H1 (cell line): ENCODE measurements at regions not wholly inside any gene's neighbourhood (a gene's known extent, or its start where the extent isn't known, plus 50 kb on each side); places are given as distances from the start of the nearest gene placed in this dataset. TPM values are rescaled to one million over a fixed set of nuclear protein-coding genes. Genes with fewer than 3 reads are reported as not detected.

Experiments
- microRNA counts: library from miRNA; unstranded; fragments of <30 nt; microRNA quantifications from one replicate; lab custom pipeline; 2015
- microRNA-seq, 2 experiments: library from miRNA; unstranded; fragments of <30 nt; microRNA quantifications; one replicate each; pipeline versions ENCODE4 to v1.2.0, GENCODE V29; 2016 to 2020; ENCODE audit warnings: borderline microRNAs expressed in 2 of 2, borderline number of aligned reads in 2 of 2, borderline replicate concordance in 1 of 2
- small RNA-seq: library from polyadenylated mRNA; stranded (forward); fragments of <200 nt; extraction: miRNeasy Mini kit (QIAGEN cat#:217004); gene quantifications from one replicate; pipeline ENCODE3, GENCODE V24; 2013; ENCODE audit not compliant: insufficient read depth

MicroRNAs in the stretch of these regions (microRNA counts, 767-probe panel; counts per million panel counts)
- microRNA hsa-miR-516b-5p (lab: Ali Mortazavi, UCI) (879 counts per million, percentile 95 among the panel's probes with 10 or more counts), microRNA hsa-miR-517a-3p (lab: Ali Mortazavi, UCI) (879 counts per million, percentile 95 among the panel's probes with 10 or more counts), microRNA hsa-miR-517b-3p (lab: Ali Mortazavi, UCI) (879 counts per million, percentile 95 among the panel's probes with 10 or more counts), microRNA hsa-miR-518b (lab: Ali Mortazavi, UCI) (879 counts per million, percentile 95 among the panel's probes with 10 or more counts), microRNA hsa-miR-518c-3p (lab: Ali Mortazavi, UCI) (879 counts per million, percentile 95 among the panel's probes with 10 or more counts), microRNA hsa-miR-518e-3p (lab: Ali Mortazavi, UCI) (879 counts per million, percentile 95 among the panel's probes with 10 or more counts), microRNA hsa-miR-518f-3p (lab: Ali Mortazavi, UCI) (879 counts per million, percentile 95 among the panel's probes with 10 or more counts), microRNA hsa-miR-519d (lab: Ali Mortazavi, UCI) (879 counts per million, percentile 95 among the panel's probes with 10 or more counts), microRNA hsa-miR-520b (lab: Ali Mortazavi, UCI) (879 counts per million, percentile 95 among the panel's probes with 10 or more counts), microRNA hsa-miR-520c-3p (lab: Ali Mortazavi, UCI) (879 counts per million, percentile 95 among the panel's probes with 10 or more counts), microRNA hsa-miR-520d-3p (lab: Ali Mortazavi, UCI) (879 counts per million, percentile 95 among the panel's probes with 10 or more counts), microRNA hsa-miR-520d-5p+hsa-miR-518a-5p+hsa-miR-527 (lab: Ali Mortazavi, UCI) (879 counts per million, percentile 95 among the panel's probes with 10 or more counts), microRNA hsa-miR-520g (lab: Ali Mortazavi, UCI) (879 counts per million, percentile 95 among the panel's probes with 10 or more counts), microRNA hsa-miR-521 (lab: Ali Mortazavi, UCI) (879 counts per million, percentile 95 among the panel's probes with 10 or more counts), microRNA hsa-miR-523-3p (lab: Ali Mortazavi, UCI) (879 counts per million, percentile 95 among the panel's probes with 10 or more counts), microRNA hsa-miR-524-3p (lab: Ali Mortazavi, UCI) (879 counts per million, percentile 95 among the panel's probes with 10 or more counts), microRNA hsa-miR-524-5p (lab: Ali Mortazavi, UCI) (879 counts per million, percentile 95 among the panel's probes with 10 or more counts), microRNA hsa-miR-525-3p (lab: Ali Mortazavi, UCI) (879 counts per million, percentile 95 among the panel's probes with 10 or more counts), microRNA hsa-miR-525-5p (lab: Ali Mortazavi, UCI) (879 counts per million, percentile 95 among the panel's probes with 10 or more counts), microRNA hsa-miR-526a+hsa-miR-520c-5p+hsa-miR-518d-5p (lab: Ali Mortazavi, UCI) (879 counts per million, percentile 95 among the panel's probes with 10 or more counts)

Small RNA genes in the stretch of these regions (microRNA-seq; reads per million reads assigned to microRNA genes)
- 6.0 to 20.7 reads per million in 2 experiments for gene MIR516B2
- 0 to 0.41 reads per million in 2 experiments for gene MIR517A
- gene MIR517B = 0 to 0.23 reads per million in 2 experiments
- gene MIR518B = 473 to 530 reads per million in 2 experiments
- gene MIR518C = 111 to 223 reads per million in 2 experiments
- 43.0 to 60.9 reads per million in 2 experiments for gene MIR518E
- 237 to 301 reads per million in 2 experiments for gene MIR518F
- 112 to 123 reads per million in 2 experiments for gene MIR519D
- 0 to 0.20 reads per million in 2 experiments for gene MIR520B
- 0 reads per million in 2 experiments for gene MIR520C
- 104 to 168 reads per million in 2 experiments for gene MIR520D
- 191 to 216 reads per million in 2 experiments for gene MIR520G
- gene MIR521-2 = 0 reads per million in 2 experiments
- 90.1 to 99.1 reads per million in 2 experiments for gene MIR523
- 14.0 to 28.0 reads per million in 2 experiments for gene MIR524
- 63.0 to 94.6 reads per million in 2 experiments for gene MIR525
- gene MIR526A1 = 39.5 to 75.3 reads per million in 2 experiments
- 0 to 0.41 reads per million in 2 experiments for gene MIR526A2

Small RNA genes in the stretch of these regions (small RNA-seq; reads per million reads assigned to genes)
- gene MIR516B2 (207 reads per million, percentile 98 among the genes with 10 or more reads in this experiment), gene MIR517A (0.69 reads per million), gene MIR517B (12.5 reads per million, percentile 86 among the genes with 10 or more reads in this experiment), gene MIR518B (271 reads per million, percentile 98 among the genes with 10 or more reads in this experiment), gene MIR518E (74.6 reads per million, percentile 97 among the genes with 10 or more reads in this experiment), gene MIR518F (79.4 reads per million, percentile 97 among the genes with 10 or more reads in this experiment), gene MIR519D (50.9 reads per million, percentile 96 among the genes with 10 or more reads in this experiment), gene MIR520B (7.4 reads per million, percentile 75 among the genes with 10 or more reads in this experiment), gene MIR520C (not detected), gene MIR520D (144 reads per million, percentile 98 among the genes with 10 or more reads in this experiment), gene MIR520G (45.8 reads per million, percentile 96 among the genes with 10 or more reads in this experiment), gene MIR521-2 (1.2 reads per million), gene MIR525 (92.3 reads per million, percentile 97 among the genes with 10 or more reads in this experiment), gene MIR526A1 (10.5 reads per million, percentile 83 among the genes with 10 or more reads in this experiment), gene MIR526A2 (not detected), gene RNU6-803P (not detected)
